GM20431 (cell line): ENCODE measurements at regions not wholly inside any gene's neighbourhood (a gene's known extent, or its start where the extent isn't known, plus 50 kb on each side); places are given as distances from the start of the nearest gene placed in this dataset.
"Not testable (repeated sequence)": the region's sequence is repeated elsewhere in the genome, so short reads cannot be mapped to it uniquely, and the experiment has no call there.

ENCODE experiments used
- in situ Hi-C: fragments of 300-500 bp; cut with MseI, MboI; formaldehyde crosslinking; loops from one replicate; pipeline ENCODE4 v1.15.0; 2020; ENCODE audit warnings: low sequenced_read_pairs; ENCODE audit not compliant: unreplicated experiment

DNA sequence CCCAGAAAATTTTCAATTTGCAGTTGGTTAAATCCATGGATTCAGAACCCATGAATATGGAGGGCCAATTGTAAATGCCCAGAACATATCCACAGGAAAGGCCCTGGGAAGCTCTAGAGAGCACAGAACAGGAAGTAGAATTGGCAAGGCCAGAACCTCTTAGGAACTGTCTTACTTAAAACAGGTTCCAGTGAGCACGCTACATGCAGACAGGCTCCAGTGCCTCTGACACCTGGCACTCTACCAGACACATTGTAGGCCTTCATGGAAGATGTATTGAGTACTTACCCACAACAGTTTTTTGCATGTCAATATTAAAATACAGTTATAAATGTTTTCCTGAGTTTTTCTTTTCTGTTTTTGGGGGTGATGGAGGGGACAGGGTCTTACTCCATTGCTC, 188.2 kb upstream of the FRMD6 start:
- in situ Hi-C loops: no loop called here

DNA sequence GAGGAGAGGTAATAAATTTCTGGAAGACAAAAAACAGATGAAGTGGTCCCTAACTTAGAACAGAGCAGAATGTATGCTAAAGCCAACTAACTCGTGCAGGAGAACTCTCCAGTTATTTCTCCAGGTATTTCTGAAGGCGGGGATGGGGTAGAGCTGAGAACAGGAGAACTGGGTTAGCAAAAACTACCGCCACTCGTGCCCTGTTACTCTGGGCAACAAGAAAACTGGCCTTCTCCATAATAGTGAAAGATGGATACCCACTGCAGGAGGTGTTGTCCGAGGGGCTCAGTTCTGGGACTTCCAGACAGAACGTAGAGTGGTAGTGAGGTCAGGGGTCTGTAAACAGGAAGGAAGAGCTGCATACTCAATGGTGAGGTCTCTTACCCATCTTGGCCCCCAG, 187.3 kb upstream of the FRMD6 start:
- in situ Hi-C loops: no loop called here

DNA sequence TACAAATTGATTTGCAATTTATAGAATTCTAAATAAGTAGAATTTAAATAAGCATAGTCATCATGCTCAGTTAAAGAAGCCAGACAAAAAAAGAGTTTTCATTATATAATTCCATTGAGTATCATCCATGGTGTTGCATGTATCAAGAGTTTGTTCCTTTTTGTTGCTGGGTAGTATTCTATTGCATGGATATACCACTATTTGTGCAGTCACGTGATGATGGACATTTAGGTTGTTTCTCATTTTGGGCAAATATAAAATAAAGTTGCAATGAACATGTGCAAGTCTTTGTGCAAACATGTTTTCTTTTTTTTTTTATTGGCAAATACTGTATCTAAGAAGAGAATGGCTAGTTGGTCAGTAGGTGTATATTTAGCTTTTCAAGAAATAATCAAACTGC, 186.2 kb upstream of the FRMD6 start:
- in situ Hi-C loops: no loop called here

DNA sequence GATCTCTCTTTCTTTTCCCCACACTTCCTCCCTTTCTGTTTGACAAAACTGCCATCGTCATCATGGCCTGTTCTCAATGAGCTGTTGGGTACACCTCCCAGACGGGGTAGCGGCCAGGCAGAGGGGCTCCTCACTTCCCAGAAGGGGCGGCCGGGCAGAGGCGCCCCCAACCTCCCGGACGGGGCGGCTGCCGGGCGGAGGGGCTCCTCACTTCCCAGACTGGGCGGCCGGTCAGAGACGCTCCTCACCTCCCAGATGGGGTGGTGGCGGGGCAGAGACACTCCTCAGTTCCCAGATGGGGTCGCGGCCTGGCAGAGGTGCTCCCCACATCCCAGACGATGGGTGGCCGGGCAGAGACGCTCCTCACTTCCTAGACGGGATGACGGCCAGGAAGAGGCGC, 184.3 kb upstream of the FRMD6 start:
- in situ Hi-C loops: not testable (repeated sequence)

DNA sequence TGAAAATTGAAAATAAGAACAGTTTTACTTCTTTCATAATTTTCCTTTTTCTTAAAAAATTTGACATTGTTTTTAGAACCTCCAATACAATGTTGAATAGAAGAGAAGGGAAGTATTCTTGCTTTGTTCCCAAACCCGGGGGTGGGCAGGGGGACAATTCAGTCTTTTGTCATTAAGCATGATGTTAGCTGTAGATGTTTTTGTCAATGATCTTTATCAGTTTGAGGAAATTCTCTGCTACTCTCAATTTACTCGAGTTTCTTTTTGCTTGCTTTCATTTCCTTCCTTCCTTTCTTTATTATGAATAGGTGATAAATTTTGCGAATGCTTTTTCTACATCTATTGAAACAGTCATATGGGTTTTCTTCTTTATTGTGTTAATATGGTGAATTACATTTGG, 183.2 kb upstream of the FRMD6 start:
- in situ Hi-C loops: no loop called here

DNA sequence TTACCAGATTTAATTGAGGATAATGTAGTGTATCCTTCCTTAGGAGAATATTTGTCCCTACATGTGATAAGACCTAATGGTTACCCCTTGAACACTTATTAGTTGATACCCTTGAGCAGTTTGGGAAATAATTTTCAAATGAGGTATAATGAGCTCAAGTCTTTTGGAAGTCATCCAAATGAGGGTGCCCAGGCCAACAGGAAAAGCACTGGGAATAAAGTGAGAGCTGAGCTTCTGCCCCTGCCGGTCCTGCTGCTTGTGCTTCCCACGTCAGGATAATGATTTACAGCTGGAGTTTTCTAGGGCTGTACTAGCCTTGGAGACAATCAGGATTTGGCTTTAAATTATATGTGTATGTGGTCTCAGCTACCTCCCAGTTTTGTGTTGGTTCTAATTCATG, 178.8 kb upstream of the FRMD6 start:
- in situ Hi-C loops: no loop called here

DNA sequence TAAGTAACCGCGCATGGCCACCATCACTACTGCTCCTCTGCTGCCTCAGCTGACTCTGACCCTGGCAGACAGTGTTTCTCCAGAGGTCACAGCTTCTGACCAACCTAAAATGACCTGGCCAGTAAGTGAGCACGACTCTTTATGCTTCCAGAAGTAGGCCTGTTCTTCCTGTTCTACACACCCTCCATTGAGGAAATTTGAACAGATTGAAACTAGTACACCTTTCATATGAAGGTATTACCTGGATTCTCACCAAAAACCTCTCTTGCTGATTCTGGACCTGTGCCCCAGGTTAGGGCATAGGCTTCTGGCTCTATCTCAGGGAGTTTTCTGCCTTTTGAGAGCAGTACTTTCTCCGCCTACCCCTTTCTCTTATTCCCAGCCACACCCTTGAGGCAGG, 178.4 kb upstream of the FRMD6 start:
- in situ Hi-C loops: no loop called here

DNA sequence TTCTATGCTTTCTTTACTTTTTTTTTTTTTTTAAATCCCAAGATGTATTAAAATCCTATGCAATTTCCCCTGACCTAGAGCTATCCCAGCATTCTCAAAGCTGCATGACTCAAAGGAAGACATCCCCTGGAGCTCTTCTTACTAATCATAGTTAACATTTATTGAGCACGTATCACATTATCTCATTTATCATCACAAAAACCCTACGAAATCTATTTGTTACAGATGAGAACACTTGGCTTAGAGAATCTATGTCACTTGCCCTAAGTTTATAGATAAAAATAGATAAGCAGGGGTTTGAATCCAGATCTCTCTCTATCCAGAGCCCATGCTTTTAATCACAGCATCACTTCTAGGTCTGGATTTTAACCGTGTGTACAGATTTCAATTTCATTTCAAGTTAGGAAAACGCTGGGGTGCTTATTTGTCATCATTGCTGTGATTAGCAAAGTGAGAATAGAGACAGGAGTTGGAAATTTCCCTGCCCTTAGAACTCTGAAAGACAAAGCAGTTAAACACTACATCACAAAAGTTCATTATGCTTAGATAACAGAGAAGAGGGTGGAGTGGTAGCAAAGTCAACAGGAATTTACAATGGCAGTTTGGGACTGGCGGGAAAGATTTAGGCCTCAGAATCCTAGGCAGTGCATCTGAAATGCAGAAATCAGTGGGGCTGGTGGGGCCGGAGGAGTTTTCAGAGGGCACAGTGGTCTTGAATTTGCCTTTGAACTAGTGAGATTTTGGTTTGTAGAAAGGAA, 177.7 kb upstream of the FRMD6 start:
- in situ Hi-C loops: no loop called here

DNA sequence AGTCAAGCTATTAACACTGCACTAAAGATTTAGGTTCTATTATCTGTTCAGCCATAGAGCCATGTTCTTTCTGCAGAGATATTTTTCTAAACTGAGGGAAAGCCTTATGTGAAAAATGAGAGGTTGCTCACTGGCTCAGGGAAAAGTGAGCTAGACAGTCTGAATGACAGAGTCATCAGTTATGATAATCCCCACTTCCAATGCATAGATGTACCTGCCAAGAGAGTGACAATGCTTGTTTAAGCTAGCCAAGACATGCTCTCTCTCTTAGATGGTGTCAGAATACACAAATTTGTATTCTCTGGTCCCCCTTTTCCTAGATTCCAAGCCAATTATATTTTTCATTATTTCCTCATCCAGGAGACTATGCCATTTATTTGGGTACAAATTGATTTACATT, 176.9 kb upstream of the FRMD6 start:
- in situ Hi-C loops: no loop called here

DNA sequence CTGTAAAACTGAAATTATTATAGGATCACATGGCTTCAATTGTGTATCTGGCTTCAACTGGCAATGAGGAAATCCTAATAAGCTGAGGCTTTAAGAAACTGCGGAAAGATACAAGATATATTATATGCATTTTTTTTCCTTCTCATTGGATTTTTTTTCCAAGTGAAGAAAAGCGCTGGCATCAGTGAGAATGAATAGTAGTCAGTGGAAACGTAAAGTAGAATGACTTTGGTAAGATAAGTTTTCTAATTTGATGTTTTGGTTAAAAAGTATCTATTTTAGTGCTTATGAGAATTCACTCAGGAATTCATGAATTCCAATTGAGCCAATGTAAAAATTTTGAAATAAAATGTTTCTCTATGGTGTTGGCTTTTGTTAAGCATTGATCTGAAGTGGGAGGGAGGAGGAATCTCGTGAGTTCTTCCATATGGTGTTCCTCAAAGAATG, 173.5 kb upstream of the FRMD6 start:
- in situ Hi-C loops: no loop called here

DNA sequence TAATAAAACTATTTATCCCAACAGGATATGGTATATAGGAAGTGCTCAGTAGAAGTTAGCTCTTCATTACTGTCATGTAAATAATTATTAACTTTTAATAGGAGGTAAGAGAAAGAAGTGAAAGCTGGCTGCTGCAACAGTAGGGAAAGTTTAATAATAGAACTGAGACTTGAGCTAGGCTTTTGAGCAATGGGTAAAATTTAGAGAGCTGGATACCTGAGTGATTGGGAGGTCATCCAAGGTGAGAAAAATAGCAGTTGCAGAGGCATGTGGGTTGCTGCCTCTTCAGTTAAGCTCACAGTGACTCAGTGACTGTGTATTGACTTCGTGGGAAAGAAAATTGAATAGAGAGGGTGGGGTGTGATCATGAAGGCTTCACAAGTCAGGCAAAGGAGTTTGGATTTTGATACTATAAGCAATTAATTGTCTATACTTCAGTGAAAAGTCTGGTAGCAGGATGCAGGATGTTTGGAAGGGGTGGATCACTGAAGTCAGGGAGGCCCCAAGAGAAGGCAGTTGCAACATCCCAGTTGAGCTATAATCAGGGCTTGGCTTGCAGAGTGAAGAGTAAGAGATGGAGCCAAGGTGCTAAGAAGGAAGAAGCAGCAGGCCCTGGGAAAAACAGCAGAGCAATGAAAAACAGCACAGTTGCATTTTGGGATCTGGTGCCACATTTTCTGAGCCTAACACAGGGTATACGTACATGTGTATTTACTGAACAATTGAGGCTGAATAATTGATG, 172.0 kb upstream of the FRMD6 start:
- in situ Hi-C loops: no loop called here

DNA sequence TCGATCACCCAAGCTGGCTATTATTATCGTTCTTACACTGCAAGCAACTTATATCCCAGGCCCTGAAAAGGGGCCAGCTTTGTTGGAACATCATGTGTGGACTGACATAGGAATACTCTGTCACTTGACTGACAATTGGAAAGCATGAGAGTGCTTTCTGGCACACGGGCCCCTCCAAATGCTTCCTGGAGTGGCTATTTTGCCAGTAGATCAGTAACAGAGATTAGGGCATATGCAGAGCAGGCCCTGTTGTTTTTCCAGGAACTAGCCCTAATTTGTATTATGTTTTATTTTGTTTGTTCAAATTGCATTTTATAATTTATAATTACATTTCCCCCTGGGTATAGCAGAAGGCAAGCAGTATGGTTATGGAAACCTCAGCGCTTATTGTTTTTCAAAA, 170.1 kb upstream of the FRMD6 start:
- in situ Hi-C loops: no loop called here

DNA sequence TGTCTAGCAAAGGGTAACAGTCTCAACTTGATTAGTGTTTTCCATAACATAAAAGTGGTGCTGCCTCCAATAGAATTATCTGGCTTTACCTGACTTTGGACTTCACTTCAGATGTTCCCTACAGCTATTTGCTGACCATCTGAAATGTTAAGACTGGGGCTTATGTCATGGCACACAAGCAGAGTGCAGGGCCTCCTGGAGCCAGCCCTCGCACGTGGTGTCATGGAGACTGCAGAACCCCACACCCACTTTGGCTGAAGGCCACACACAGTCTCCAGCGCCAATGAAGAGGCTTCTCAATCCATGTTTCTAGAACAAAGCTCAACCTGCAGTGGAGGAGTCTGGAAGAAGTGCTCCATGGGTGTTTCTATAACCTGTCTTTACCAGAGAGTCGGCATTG, 169.6 kb upstream of the FRMD6 start:
- in situ Hi-C loops: no loop called here

DNA sequence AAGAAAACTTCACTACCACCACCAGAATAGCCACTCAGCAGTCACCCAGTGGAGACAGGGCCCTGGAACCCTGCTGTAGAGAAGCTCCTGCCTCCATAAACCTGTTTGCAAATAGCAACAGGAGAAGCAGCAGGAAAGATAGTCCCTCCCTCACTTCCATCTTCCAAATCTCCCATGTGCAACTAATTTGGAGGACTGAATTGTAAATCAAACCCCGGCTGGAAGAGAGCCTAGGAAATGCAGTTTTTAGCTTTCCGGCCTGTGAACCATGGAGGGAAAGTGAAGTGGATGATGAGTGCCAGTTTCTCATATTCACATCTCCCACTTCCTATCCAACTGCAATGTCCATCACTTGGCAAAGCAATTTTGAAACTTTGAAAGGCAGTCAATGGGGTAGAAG, 167.2 kb upstream of the FRMD6 start:
- in situ Hi-C loops: no loop called here

DNA sequence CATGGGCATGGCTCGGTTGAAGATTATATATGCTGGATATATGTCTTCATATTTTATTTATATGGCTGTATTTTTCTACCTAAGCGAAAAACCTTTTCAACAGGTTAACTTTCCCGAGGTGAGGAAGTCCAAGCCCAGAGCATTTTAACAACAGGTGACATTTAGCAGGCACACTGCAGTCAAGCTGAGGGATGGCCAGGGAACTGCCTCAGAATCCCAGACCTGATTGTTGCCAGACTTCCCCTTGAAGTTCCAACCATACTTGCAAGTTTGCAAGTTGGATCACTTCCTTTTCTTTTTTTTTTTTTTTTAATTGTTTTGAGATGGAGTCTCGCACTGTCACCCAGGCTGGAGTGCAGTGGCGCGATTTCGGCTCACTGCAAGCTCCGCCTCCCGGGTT, 166.0 kb upstream of the FRMD6 start:
- in situ Hi-C loops: no loop called here

DNA sequence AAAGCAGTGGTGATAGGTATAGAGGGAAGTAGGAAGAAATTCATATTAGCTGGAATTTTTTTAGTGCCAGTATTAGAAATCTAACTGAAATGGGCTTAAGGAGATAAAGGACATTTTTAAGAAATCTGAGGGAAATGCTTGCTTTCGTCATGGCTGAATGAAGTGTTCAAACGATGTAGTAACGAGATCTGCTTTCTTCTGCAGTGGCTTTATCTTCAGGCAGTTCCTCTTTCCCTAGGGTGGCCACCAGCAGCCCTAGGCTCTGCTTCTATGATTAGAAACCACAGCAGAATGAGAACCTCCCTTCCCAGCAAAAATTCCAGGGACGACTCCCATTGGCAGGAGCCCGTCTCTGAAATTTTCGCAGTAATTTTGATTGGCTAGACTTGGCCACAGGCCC, 163.9 kb upstream of the FRMD6 start:
- in situ Hi-C loops: no loop called here

DNA sequence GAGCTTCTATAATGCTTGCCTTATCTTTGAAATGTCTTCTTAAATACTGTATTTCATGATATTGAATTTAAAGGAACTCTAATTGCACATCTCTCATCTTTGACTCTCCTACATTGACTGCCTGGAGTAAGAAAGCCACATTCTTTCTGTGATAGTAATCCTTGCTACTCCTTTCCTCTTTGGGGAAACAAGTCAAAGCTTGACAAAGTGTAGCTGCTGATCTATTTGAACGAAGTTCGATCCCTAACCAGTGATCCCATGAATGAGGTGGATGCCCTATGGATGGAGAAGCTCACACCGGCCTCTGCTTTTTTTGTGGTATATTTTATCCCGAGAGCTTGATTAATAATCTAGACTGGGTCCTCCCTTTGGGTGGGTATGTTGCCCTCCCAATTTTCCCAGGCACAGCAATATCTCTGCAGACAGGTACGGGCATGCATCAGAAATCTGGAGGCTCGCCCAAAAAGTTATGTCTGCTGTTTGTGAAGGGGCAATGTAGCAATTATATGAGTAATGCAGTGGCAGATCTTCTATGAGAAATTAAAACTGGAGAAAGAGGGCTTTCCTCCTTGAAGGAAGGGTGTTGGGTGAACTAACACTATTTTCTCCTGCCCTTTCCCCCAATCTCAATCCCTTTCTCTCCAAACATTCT, 163.0 kb upstream of the FRMD6 start:
- in situ Hi-C loops: no loop called here

DNA sequence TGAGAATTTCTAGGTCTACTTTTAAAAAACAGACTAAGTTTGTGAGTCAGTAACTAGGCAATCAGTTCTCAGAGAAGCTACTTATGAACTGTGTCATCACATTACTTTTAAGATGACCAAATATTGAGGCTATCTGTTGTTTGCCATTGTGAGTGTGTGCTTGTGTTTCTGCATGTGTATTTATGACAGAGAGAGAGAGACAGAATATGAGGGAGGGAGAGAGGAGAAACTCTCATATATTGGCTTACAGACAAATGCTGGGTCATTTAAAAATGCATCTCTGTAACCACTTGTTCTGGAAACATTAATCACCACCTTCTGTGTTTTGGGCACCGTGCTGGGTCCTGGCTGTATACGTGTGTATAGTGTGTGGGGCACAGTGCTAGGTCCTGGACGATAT, 161.5 kb upstream of the FRMD6 start:
- in situ Hi-C loops: no loop called here

DNA sequence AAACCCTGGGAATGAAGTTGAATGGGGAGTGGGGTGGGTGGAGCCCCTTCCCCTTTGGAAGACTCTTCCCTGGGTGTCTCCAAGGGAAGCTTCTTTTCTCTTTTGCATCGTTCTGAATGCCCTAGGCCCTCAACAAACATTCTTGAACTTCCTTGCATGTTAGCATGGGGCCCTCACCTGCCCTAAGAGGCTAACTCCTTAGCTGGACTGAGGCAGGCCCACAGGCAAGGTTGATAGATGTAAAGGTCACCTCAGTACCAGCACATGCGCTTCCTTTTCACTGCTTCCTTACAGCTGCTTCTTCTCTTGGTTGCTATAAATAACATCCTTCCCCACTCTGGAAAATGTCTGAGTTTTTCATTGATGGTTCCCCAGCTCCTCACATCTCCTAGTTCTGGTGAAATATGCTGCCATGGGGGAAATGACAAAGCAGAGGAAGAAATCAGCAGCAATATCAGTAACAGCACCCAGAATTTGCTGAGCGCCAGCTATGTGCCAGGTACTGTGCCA, 160.6 kb upstream of the FRMD6 start:
- in situ Hi-C loops: no loop called here

DNA sequence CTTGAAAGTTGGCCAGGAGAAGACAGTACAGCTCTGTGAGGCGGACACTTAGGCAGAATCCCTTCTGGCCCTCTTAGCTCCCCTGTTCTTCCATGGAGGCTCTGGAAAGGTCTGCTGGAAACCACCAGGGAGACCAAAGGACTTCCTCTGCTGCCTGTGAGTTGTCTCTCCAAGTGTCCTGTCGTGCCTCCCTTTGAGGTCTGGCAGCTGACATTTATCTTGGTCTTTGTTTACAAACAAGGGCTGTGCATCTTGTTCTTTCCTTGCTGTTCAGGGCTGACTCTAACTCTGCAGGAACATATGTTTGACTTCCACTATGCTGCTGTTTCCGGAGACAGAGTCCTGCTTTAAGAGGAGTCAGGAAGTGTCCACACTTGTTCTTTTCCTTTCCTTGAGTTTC, 159.9 kb upstream of the FRMD6 start:
- in situ Hi-C loops: no loop called here

DNA sequence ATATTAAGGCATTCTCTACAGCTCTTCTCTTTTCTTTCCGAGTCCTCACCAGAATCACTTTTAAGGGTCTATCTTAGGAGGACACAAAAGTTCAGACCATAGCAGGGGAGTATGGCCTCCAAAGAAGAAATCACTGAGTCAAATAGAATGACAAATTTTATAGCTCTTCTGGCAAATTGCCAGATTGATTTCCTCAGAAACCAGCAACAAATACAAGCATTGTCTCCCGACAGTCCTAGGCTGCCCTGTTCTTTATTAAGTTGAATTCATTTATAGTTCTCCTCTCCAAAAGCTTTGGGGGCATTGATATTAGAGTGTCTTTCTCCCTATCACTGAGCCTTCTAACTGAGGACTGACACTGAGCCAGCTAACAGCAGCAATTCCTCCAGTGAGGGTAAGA, 156.4 kb upstream of the FRMD6 start:
- in situ Hi-C loops: no loop called here
